Stomach (tissue), 8 donors: ENCODE measurements at regions not wholly inside any gene's neighbourhood (a gene's known extent, or its start where the extent isn't known, plus 50 kb on each side); places are given as distances from the start of the nearest gene placed in this dataset.

Experiments used
- DNase-seq, 2 donors: peaks; one replicate each; pipeline versions ENCODE4 v3.0.0 to v3.0.0-alpha.2; 2013 to 2019
- H3K27ac ChIP-seq, 5 donors: fragments of 200-600 bp in 4 of 5; sonication (generic) in 4 of 5; one replicate each; pipeline ENCODE4 v1.5.1; 2013 to 2019; ENCODE audit warnings: mild to moderate bottlenecking in 1 of 5, moderate library complexity in 1 of 5
- H3K27me3 ChIP-seq, 3 donors: fragments of 200-600 bp; sonication (generic); one replicate each; pipeline ENCODE4 v1.5.1; 2017 to 2019; ENCODE audit warnings: mixed run types in 1 of 3
- H3K36me3 ChIP-seq, 4 donors: fragments of 200-600 bp; sonication (generic); 1 replicate in 3 of 4; 2 replicates in 1 of 4; pipeline ENCODE4 v1.5.1; 2016 to 2019
- H3K4me1 ChIP-seq, 4 donors: fragments of 200-600 bp; sonication (generic); one replicate each; pipeline ENCODE4 v1.5.1; 2016 to 2019
- H3K4me3 ChIP-seq, 4 donors: fragments of 200-600 bp; sonication (generic) in 3 of 4; one replicate each; pipeline ENCODE4 v1.5.1; 2016 to 2019; ENCODE audit warnings: mild to moderate bottlenecking in 1 of 4
- H3K9me3 ChIP-seq, 4 donors: fragments of 200-600 bp; sonication (generic); one replicate each; pipeline ENCODE4 v1.5.1; 2016 to 2019
- CTCF ChIP-seq, 7 experiments: fragments of 450-650 bp in 4 of 7; fragments of 200-600 bp in 3 of 7; sonication (generic) in 3 of 7; IDR thresholded peaks; one replicate each; pipeline ENCODE4 v1.5.1; 2016 to 2019; ENCODE audit warnings: antibody characterized with exemption in 7 of 7, control low read depth in 2 of 7, mild to moderate bottlenecking in 1 of 7
- EP300 ChIP-seq: sonication (generic); formaldehyde crosslinking; IDR thresholded peaks from one replicate; pipeline ENCODE4 v1.6.1; 2017; ENCODE audit warnings: antibody characterized with exemption
- POLR2A ChIP-seq, 4 donors: fragments of 450-650 bp; IDR thresholded peaks; one replicate each; pipeline ENCODE4 v1.6.1; 2016; ENCODE audit warnings: antibody characterized with exemption in 4 of 4, control low read depth in 2 of 4, mild to moderate bottlenecking in 1 of 4, moderate library complexity in 1 of 4
- POLR2AphosphoS5 ChIP-seq, 3 donors: sonication (generic); formaldehyde crosslinking; IDR thresholded peaks; one replicate each; pipeline ENCODE4 v1.6.1; 2016; ENCODE audit warnings: antibody characterized with exemption in 3 of 3
- WGBS, 5 donors: extraction: QIAGEN DNeasy Blood & Tissue Kit in 3 of 5; methylation state at CpG; one replicate each; pipeline versions ENCODE4 v1.1.5 to v1.1.7; 2013 to 2018; 5-methylcytosine and 5-hydroxymethylcytosine counted together
- intact Hi-C: fragments of 100-400 bp; cut with DNase I; formaldehyde crosslinking; loops from one replicate; pipeline ENCODE4 v1.15.1; 2023; ENCODE audit warnings: low total_unique reads
- donor health status: healthy with polysubstance abuse.
- donor health status: Bipolar disorder and iron deficiency.
- donor health status: healthy.

GRCh38 chr1:166507347-166507746 lies 331.9 kb upstream of the POGK start:
- Histone ChIP-seq H3K4me3 (no peak overlapping the region), H3K9me3 (peaks cover 0 to 3% (median 0%) of the 10 kb centered on the region in 4 donors), H3K36me3 (no peaks in the 10 kb centered on the region)

DNA sequence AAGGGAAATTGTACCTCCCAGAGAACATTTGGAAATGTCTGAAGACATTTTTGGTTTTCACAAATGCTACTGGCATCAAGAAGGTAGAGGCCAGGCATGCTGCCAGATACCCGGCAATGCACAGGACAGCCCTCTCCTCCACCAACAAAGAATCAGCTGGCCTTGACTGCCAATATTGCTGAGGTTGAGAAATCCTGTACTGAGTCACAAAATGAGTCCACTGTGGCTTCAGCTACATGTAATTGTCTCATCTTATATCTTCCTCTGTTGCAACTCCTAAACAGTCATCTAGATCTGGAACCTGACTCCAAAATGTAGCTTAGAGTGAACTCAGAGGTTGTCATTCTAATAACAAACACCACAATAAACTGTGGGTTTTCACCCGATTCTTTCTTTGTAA lies 327.5 kb upstream of the POGK start:
- H3K27ac ChIP-seq = no peak overlapping the region
- no peaks in the 10 kb centered on the region for H3K4me1 ChIP-seq
- no peaks in the 10 kb centered on the region for H3K27me3 ChIP-seq
- H3K36me3 ChIP-seq = no peaks in the 10 kb centered on the region
- DNase-seq = no peak
- no peak overlapping the region for H3K4me3 ChIP-seq
- intact Hi-C loops = no loop called here
- TF ChIP-seq POLR2A (IDR thresholded peaks at IDR 0.05) (no peak), POLR2AphosphoS5 (IDR thresholded peaks at IDR 0.05) (no peak), EP300 (no peak), CTCF (IDR thresholded peaks at IDR 0.05) (no peak)
- WGBS, 5 donors = 73 to 85% (median 78%) methylated on average over 2 of the region's 2 CpGs
- H3K9me3 ChIP-seq = peaks cover 0 to 10% (median 10%) of the 10 kb centered on the region in 4 donors

More at GRCh38 chr1:166507347-166507746, 331.9 kb upstream of the POGK start:
- no peak for DNase-seq
- Histone ChIP-seq H3K27ac (no peak overlapping the region), H3K27me3 (no peaks in the 10 kb centered on the region), H3K4me1 (no peaks in the 10 kb centered on the region)
- TF ChIP-seq POLR2AphosphoS5 (IDR thresholded peaks at IDR 0.05) = no peak
- TF ChIP-seq CTCF (IDR thresholded peaks at IDR 0.05) = no peak
- no peak for TF ChIP-seq POLR2A (IDR thresholded peaks at IDR 0.05)
- TF ChIP-seq EP300 = no peak
- intact Hi-C loops = no loop called here

DNA sequence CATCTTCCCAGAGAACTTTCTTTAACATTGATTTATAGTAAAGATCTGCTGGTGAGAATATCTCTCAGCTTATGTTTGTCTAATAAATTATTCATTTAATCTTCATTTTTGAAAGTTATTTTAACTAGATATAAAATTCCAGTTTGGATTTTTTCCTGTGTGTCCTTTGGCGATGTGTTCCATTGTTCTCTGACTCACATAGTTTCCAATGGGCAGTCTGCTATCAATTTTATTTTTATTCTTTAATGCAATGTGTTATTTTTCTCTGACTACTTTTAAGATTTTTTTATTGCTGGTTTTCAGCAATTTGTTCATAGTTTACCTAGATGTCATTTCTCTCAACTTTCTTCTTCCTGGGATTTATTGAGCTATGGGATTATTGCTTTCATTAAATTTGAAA lies 325.2 kb upstream of the POGK start:
- WGBS, 5 donors = 93 to 96% (median 94%) methylated on average over 1 of the region's 1 CpG

DNA sequence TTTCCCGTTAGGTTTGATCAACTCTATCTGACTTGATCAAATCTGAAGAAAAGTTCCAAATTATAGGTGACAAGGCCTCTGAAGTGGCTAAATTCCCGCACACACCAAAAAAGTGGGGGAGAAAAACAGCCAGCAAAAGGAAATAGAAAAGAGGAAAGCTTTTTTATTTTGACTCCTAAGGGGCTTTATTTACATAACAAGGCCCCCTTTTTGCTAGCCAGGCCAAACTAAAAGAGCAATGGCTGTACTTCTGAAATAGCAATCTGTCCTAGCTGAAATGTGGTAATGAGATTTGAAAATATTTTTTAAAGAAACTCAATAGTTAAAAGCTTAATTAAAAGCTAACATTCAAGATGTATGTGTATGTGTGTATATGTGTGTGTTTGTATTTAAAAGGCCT lies 311.5 kb upstream of the POGK start:
- 41 to 63% (median 58%) methylated on average over 2 of the region's 2 CpGs for WGBS, 5 donors

More for the DNA sequence above, 325.2 kb upstream of the POGK start:
- Histone ChIP-seq H3K4me1 (no peaks in the 10 kb centered on the region), H3K9me3 (peaks cover 0 to 10% (median 10%) of the 10 kb centered on the region in 4 donors), H3K27me3 (no peaks in the 10 kb centered on the region), H3K27ac (no peak overlapping the region), H3K36me3 (no peaks in the 10 kb centered on the region), H3K4me3 (no peak overlapping the region)
- no peak for TF ChIP-seq POLR2A (IDR thresholded peaks at IDR 0.05)
- no peak for TF ChIP-seq POLR2AphosphoS5 (IDR thresholded peaks at IDR 0.05)
- no peak for TF ChIP-seq EP300
- no peak for TF ChIP-seq CTCF (IDR thresholded peaks at IDR 0.05)
- intact Hi-C loops = no loop called here
- no peak for DNase-seq

More for the DNA sequence above, 311.5 kb upstream of the POGK start:
- H3K4me3 ChIP-seq = no peak overlapping the region
- TF ChIP-seq EP300 (no peak), POLR2AphosphoS5 (IDR thresholded peaks at IDR 0.05) (no peak), POLR2A (IDR thresholded peaks at IDR 0.05) (no peak), CTCF (IDR thresholded peaks at IDR 0.05) (no peak)
- H3K9me3 ChIP-seq = no peaks in the 10 kb centered on the region
- no peak for DNase-seq
- no peaks in the 10 kb centered on the region for H3K36me3 ChIP-seq
- no peak overlapping the region for H3K27ac ChIP-seq
- H3K27me3 ChIP-seq = no peaks in the 10 kb centered on the region
- intact Hi-C loops = no loop called here
- no peaks in the 10 kb centered on the region for H3K4me1 ChIP-seq
